ENCODE measurements at regions not wholly inside any gene's neighbourhood (a gene's known extent, or its start where the extent isn't known, plus 50 kb on each side); places are given as distances from the start of the nearest gene placed in this dataset.

GRCh38 chr6:105618247-105618646 lies 215.4 kb upstream of the PREP start (continued):
- no peak for TF ChIP-seq HNF4A (conservative IDR thresholded peaks at IDR 0.05)
- TF ChIP-seq, protein P1, sequence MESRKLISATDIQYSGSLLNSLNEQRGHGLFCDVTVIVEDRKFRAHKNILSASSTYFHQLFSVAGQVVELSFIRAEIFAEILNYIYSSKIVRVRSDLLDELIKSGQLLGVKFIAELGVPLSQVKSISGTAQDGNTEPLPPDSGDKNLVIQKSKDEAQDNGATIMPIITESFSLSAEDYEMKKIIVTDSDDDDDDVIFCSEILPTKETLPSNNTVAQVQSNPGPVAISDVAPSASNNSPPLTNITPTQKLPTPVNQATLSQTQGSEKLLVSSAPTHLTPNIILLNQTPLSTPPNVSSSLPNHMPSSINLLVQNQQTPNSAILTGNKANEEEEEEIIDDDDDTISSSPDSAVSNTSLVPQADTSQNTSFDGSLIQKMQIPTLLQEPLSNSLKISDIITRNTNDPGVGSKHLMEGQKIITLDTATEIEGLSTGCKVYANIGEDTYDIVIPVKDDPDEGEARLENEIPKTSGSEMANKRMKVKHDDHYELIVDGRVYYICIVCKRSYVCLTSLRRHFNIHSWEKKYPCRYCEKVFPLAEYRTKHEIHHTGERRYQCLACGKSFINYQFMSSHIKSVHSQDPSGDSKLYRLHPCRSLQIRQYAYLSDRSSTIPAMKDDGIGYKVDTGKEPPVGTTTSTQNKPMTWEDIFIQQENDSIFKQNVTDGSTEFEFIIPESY (IDR thresholded peaks at IDR 0.05): no peak
- no peak for TF ChIP-seq JUND (IDR thresholded peaks at IDR 0.05)
- TF ChIP-seq NR2F2 (IDR thresholded peaks at IDR 0.05): no peak
- TF ChIP-seq TAF1 (conservative IDR thresholded peaks at IDR 0.05): no peak
- no peak for TF ChIP-seq RAD21 (IDR thresholded peaks at IDR 0.05)
- TF ChIP-seq HNF4G (IDR thresholded peaks at IDR 0.05): no peak

GRCh38 chr6:105616521-105616920 lies 213.6 kb upstream of the PREP start:
- H3K27me3 ChIP-seq (ENCODE audit: control insufficient read depth in 4 of 4, insufficient read depth in 4 of 4, low read length in 3 of 4): peaks cover 0 to 5% (median 1%) of the 10 kb centered on the region in 4 donors
- H3K27ac ChIP-seq (ENCODE audit: low read depth in 1 of 2, low read length in 2 of 2): no peak overlapping the region
- H3K4me1 ChIP-seq (ENCODE audit: control insufficient read depth in 4 of 4, insufficient read depth in 4 of 4, low read length in 3 of 4): no peaks in the 10 kb centered on the region
- no peak for DNase-seq (ENCODE audit: low spot score)
- TF ChIP-seq NR2F2 (IDR thresholded peaks at IDR 0.05) (no peak), YY1 (IDR thresholded peaks at IDR 0.05) (no peak), EGR1 (IDR thresholded peaks at IDR 0.05; ENCODE audit: low read depth in 2 of 2) (no peak), TAF1 (conservative IDR thresholded peaks at IDR 0.05) (no peak), FOXA2 (IDR thresholded peaks at IDR 0.05) (no peak), GABPA (IDR thresholded peaks at IDR 0.05 in 1 of 2, conservative IDR thresholded peaks at IDR 0.05 in 1 of 2) (no peak), RXRA (IDR thresholded peaks at IDR 0.05) (no peak), JUND (IDR thresholded peaks at IDR 0.05) (no peak), ATF3 (IDR thresholded peaks at IDR 0.05) (no peak)
- TF ChIP-seq, protein P2, sequence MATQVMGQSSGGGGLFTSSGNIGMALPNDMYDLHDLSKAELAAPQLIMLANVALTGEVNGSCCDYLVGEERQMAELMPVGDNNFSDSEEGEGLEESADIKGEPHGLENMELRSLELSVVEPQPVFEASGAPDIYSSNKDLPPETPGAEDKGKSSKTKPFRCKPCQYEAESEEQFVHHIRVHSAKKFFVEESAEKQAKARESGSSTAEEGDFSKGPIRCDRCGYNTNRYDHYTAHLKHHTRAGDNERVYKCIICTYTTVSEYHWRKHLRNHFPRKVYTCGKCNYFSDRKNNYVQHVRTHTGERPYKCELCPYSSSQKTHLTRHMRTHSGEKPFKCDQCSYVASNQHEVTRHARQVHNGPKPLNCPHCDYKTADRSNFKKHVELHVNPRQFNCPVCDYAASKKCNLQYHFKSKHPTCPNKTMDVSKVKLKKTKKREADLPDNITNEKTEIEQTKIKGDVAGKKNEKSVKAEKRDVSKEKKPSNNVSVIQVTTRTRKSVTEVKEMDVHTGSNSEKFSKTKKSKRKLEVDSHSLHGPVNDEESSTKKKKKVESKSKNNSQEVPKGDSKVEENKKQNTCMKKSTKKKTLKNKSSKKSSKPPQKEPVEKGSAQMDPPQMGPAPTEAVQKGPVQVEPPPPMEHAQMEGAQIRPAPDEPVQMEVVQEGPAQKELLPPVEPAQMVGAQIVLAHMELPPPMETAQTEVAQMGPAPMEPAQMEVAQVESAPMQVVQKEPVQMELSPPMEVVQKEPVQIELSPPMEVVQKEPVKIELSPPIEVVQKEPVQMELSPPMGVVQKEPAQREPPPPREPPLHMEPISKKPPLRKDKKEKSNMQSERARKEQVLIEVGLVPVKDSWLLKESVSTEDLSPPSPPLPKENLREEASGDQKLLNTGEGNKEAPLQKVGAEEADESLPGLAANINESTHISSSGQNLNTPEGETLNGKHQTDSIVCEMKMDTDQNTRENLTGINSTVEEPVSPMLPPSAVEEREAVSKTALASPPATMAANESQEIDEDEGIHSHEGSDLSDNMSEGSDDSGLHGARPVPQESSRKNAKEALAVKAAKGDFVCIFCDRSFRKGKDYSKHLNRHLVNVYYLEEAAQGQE (IDR thresholded peaks at IDR 0.05): no peak
- TF ChIP-seq, protein P1 (IDR thresholded peaks at IDR 0.05): no peak
- no peak overlapping the region for H3K9ac ChIP-seq (ENCODE audit: low read depth in 1 of 2, low read length in 2 of 2)
- H3K4me3 ChIP-seq (ENCODE audit: low read depth in 1 of 3, low read length in 3 of 3): no peak overlapping the region
- no peaks in the 10 kb centered on the region for H3K36me3 ChIP-seq (ENCODE audit: control insufficient read depth in 4 of 4, insufficient read depth in 3 of 4, low read depth in 1 of 4, low read length in 3 of 4)
- H3K9me3 ChIP-seq (ENCODE audit: control insufficient read depth in 4 of 4, low read length in 3 of 4): no peaks in the 10 kb centered on the region

- no peak overlapping the region for H3K9ac ChIP-seq (ENCODE audit: low read depth in 1 of 2, low read length in 2 of 2)
- no peaks in the 10 kb centered on the region for H3K4me1 ChIP-seq (ENCODE audit: control insufficient read depth in 4 of 4, insufficient read depth in 4 of 4, low read length in 3 of 4)
- no peak overlapping the region for H3K27ac ChIP-seq (ENCODE audit: low read depth in 1 of 2, low read length in 2 of 2)
- H3K36me3 ChIP-seq (ENCODE audit: control insufficient read depth in 4 of 4, insufficient read depth in 3 of 4, low read depth in 1 of 4, low read length in 3 of 4): no peaks in the 10 kb centered on the region
- no peak overlapping the region for H3K4me3 ChIP-seq (ENCODE audit: low read depth in 1 of 3, low read length in 3 of 3)
- no peaks in the 10 kb centered on the region for H3K9me3 ChIP-seq (ENCODE audit: control insufficient read depth in 4 of 4, low read length in 3 of 4)
- 45% methylated on average over 2 of the region's 2 CpGs for WGBS
- no peak for DNase-seq (ENCODE audit: low spot score)
- peaks cover 0 to 2% (median 0%) of the 10 kb centered on the region in 4 donors for H3K27me3 ChIP-seq (ENCODE audit: control insufficient read depth in 4 of 4, insufficient read depth in 4 of 4, low read length in 3 of 4)
- TF ChIP-seq, protein P3, sequence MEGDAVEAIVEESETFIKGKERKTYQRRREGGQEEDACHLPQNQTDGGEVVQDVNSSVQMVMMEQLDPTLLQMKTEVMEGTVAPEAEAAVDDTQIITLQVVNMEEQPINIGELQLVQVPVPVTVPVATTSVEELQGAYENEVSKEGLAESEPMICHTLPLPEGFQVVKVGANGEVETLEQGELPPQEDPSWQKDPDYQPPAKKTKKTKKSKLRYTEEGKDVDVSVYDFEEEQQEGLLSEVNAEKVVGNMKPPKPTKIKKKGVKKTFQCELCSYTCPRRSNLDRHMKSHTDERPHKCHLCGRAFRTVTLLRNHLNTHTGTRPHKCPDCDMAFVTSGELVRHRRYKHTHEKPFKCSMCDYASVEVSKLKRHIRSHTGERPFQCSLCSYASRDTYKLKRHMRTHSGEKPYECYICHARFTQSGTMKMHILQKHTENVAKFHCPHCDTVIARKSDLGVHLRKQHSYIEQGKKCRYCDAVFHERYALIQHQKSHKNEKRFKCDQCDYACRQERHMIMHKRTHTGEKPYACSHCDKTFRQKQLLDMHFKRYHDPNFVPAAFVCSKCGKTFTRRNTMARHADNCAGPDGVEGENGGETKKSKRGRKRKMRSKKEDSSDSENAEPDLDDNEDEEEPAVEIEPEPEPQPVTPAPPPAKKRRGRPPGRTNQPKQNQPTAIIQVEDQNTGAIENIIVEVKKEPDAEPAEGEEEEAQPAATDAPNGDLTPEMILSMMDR (IDR thresholded peaks at IDR 0.05; ENCODE audit: low read depth, low read length, missing input control): no peak
- TF ChIP-seq FOXA2 (IDR thresholded peaks at IDR 0.05) (no peak), GABPA (IDR thresholded peaks at IDR 0.05 in 1 of 2, conservative IDR thresholded peaks at IDR 0.05 in 1 of 2) (no peak), FOXA1 (IDR thresholded peaks at IDR 0.05) (no peak)
- TF ChIP-seq, protein P2 (IDR thresholded peaks at IDR 0.05): no peak
Observed at GRCh38 chr6:105611606-105612005, 208.7 kb upstream of the PREP start.
